ENCODE measurements at regions not wholly inside any gene's neighbourhood (a gene's known extent, or its start where the extent isn't known, plus 50 kb on each side); places are given as distances from the start of the nearest gene placed in this dataset.

DNA sequence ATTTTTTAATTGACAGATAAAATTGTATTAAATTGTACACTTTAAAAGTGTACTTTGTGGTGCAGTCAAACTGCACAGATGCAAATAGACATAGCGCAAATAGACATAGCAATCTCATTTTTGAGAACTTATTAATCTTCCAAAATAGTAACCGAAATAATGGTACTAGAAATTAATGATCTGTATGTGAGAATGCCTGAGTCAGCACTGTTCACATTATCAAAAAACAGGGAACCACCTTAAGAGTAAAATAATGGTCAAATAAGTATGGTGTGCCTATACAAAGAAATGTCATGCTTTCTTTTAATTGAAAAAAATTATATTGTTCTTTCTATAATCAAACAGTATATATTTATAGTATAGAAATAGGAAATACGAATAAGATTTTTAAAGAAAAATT lies 461.9 kb downstream of the EFNA5 start:
- TF ChIP-seq CTCF (IDR thresholded peaks at IDR 0.05; ENCODE audit: low read length) (no peak), EZH2 (IDR thresholded peaks at IDR 0.05; ENCODE audit: borderline replicate concordance, low read length) (no peak)
